ENCODE measurements at regions not wholly inside any gene's neighbourhood (a gene's known extent, or its start where the extent isn't known, plus 50 kb on each side); places are given as distances from the start of the nearest gene placed in this dataset.

DNA sequence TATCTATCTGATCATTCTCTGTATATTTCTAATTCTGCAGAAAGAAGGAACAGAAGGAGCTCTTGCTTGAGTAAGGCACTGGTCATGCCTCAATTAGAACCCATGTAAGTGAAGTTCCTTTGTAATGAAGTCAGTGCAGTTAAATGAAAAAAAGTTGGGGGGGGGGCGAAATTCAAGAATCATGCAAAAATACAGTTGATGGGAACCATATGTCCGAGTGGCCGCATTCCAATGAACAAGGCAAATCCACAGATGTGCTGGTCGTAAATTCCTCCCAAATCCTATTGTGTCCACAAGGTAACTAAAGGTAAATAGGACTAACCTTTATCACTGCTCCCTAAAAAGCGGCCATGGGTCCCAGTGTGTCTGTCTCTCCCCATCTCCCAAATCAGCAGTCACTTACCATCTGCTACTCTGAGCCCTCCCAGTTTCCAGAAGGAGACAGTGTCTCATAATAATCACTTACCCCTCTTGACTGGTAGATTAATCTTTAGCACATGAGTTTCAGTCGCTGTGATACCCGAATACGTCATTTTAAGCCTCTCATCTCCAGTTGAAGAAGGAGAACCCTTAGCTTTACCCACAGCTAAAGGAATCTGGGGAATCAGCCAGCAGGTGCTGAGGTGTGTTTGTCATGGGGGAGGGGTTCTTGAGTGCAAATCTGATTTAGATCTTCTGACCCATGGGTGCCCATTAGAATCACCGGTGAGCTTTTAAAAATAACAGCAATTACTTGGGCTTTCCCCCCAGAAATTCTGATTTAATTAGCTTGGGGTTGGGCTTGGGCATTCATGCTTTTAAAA is 56.3 kb upstream of the EPHB3 start:
- WGBS, 5 donors, result 50 to 62% (median 54%) methylated on average over 9 of the region's 9 CpGs
- DNase-seq, result no peak

DNA sequence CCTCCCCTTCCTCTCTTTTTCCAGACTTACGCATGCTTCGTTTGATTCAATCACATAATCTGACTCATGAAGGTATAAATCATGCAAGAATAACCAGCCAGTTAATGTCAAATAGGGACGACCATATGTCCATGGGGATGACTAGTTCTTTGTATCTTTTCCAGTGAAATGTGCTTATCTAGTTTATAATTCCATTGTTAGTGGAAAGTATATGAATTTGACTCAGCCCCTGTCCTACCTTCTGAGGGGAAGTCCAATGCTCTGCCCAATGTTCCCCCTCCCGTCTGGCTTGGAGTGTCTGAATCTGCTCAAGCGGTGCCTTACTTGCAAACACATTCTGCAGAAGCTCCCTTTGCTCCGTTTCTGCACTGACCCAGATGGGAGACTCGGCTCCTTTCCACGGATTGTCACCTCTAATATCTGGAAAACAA is 55.0 kb upstream of the EPHB3 start:
- no peaks in the 10 kb centered on the region for H3K4me1 ChIP-seq
- intact Hi-C loops (cut with DNase I; ENCODE audit: low total_unique reads), result no loop called here
- WGBS, 5 donors, result 58 to 78% (median 75%) methylated on average over 8 of the region's 8 CpGs
- H3K9me3 ChIP-seq, result peaks cover 0 to 9% (median 9%) of the 10 kb centered on the region in 4 donors
- no peak overlapping the region for H3K27ac ChIP-seq
- no peaks in the 10 kb centered on the region for H3K36me3 ChIP-seq
- H3K4me3 ChIP-seq, result no peak overlapping the region
- no peak for DNase-seq
- TF ChIP-seq EP300 (IDR thresholded peaks at IDR 0.05), result no peak
- no peak for TF ChIP-seq POLR2A (IDR thresholded peaks at IDR 0.05)
- TF ChIP-seq POLR2AphosphoS5 (IDR thresholded peaks at IDR 0.05), result no peak
- TF ChIP-seq, protein P1, sequence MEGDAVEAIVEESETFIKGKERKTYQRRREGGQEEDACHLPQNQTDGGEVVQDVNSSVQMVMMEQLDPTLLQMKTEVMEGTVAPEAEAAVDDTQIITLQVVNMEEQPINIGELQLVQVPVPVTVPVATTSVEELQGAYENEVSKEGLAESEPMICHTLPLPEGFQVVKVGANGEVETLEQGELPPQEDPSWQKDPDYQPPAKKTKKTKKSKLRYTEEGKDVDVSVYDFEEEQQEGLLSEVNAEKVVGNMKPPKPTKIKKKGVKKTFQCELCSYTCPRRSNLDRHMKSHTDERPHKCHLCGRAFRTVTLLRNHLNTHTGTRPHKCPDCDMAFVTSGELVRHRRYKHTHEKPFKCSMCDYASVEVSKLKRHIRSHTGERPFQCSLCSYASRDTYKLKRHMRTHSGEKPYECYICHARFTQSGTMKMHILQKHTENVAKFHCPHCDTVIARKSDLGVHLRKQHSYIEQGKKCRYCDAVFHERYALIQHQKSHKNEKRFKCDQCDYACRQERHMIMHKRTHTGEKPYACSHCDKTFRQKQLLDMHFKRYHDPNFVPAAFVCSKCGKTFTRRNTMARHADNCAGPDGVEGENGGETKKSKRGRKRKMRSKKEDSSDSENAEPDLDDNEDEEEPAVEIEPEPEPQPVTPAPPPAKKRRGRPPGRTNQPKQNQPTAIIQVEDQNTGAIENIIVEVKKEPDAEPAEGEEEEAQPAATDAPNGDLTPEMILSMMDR (IDR thresholded peaks at IDR 0.05), result no peak
- H3K27me3 ChIP-seq, result peaks cover 0 to 49% (median 5%) of the 10 kb centered on the region in 3 donors

More for the DNA sequence above, 56.3 kb upstream of the EPHB3 start:
- Histone ChIP-seq H3K4me3 (no peak overlapping the region), H3K9me3 (peaks cover 0 to 10% (median 9%) of the 10 kb centered on the region in 4 donors), H3K27ac (no peak overlapping the region), H3K36me3 (no peaks in the 10 kb centered on the region), H3K27me3 (peaks cover 0 to 41% (median 5%) of the 10 kb centered on the region in 3 donors), H3K4me1 (no peaks in the 10 kb centered on the region)
- intact Hi-C loops (cut with DNase I; ENCODE audit: low total_unique reads), result no loop called here
- no peak for TF ChIP-seq POLR2A (IDR thresholded peaks at IDR 0.05)
- no peak for TF ChIP-seq EP300 (IDR thresholded peaks at IDR 0.05)
- TF ChIP-seq, protein P1 (IDR thresholded peaks at IDR 0.05), result no peak
- TF ChIP-seq POLR2AphosphoS5 (IDR thresholded peaks at IDR 0.05), result no peak

DNA sequence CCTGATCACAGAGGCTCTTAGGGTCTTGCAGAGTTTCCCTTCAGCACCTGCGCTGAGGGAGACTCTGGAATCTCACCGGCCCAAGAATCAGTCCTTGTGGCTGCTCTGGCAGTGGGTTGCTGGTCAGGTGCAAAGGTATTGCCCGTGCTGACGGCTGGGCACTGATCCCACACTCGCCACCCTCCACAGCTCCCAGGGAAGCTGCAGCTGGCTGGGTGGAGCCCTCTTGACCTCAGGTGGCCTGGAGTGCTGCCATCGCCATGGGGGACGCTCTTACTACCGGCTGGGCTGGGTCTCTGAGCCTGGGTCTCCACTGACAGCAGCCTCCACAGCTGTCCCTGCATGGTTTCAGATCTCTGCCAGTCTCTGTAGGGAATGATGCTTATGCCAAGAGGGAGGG is 52.6 kb upstream of the EPHB3 start:
- intact Hi-C loops (cut with DNase I; ENCODE audit: low total_unique reads), result no loop called here
- H3K27ac ChIP-seq, result no peak overlapping the region
- TF ChIP-seq POLR2A (IDR thresholded peaks at IDR 0.05) (no peak), EP300 (IDR thresholded peaks at IDR 0.05) (no peak), POLR2AphosphoS5 (IDR thresholded peaks at IDR 0.05) (no peak)
- TF ChIP-seq, protein P1 (IDR thresholded peaks at IDR 0.05), result no peak
- 44 to 85% (median 52%) methylated on average over 6 to 8 of the region's 8 CpGs for WGBS, 5 donors
- DNase-seq, result no peak
- H3K36me3 ChIP-seq, result no peaks in the 10 kb centered on the region
- H3K27me3 ChIP-seq, result peaks cover 4 to 72% (median 22%) of the 10 kb centered on the region in 3 donors
- no peaks in the 10 kb centered on the region for H3K9me3 ChIP-seq
- no peak overlapping the region for H3K4me3 ChIP-seq
- H3K4me1 ChIP-seq, result peaks cover 5 to 12% (median 11%) of the 10 kb centered on the region in 4 donors

DNA sequence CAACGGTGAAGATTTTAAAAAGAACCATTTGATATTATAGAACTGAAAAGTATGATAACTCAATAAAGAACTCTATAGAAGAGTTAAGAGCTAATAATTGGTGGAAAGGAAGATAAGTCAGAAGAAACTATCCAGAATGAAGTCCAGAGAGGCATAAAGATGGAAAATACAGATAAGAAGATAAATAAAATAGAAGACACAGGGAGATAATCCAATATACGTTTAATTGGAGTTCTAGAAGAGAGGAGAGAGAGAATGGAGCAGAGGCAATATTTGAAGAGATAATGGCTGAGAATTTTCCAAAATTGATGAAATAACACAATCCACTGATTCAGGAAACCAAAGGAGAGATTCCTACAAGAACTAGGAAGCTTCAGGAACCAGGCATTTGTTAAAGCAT is 49.8 kb upstream of the EPHB3 start:
- H3K4me3 ChIP-seq, result no peak overlapping the region
- WGBS, 5 donors, result 87 to 95% (median 93%) methylated on average over 2 of the region's 2 CpGs
- no peak for TF ChIP-seq POLR2A (IDR thresholded peaks at IDR 0.05)
- TF ChIP-seq, protein P1 (IDR thresholded peaks at IDR 0.05), result no peak
- no peak for TF ChIP-seq POLR2AphosphoS5 (IDR thresholded peaks at IDR 0.05)
- no peak for TF ChIP-seq EP300 (IDR thresholded peaks at IDR 0.05)
- DNase-seq, result no peak
- H3K27me3 ChIP-seq, result peaks cover 4 to 79% (median 23%) of the 10 kb centered on the region in 3 donors
- H3K9me3 ChIP-seq, result no peaks in the 10 kb centered on the region
- intact Hi-C loops (cut with DNase I; ENCODE audit: low total_unique reads), result loop anchor here (10.0 kb wide), 1 partner anchor 137 kb away; the partner anchor contains the start of gene THPO
- H3K27ac ChIP-seq, result no peak overlapping the region
- peaks cover 5 to 20% (median 13%) of the 10 kb centered on the region in 4 donors for H3K4me1 ChIP-seq
- no peaks in the 10 kb centered on the region for H3K36me3 ChIP-seq

Data from stomach (tissue), 8 donors.